ENCODE measurements at regions not wholly inside any gene's neighbourhood (a gene's known extent, or its start where the extent isn't known, plus 50 kb on each side); places are given as distances from the start of the nearest gene placed in this dataset.

DNA sequence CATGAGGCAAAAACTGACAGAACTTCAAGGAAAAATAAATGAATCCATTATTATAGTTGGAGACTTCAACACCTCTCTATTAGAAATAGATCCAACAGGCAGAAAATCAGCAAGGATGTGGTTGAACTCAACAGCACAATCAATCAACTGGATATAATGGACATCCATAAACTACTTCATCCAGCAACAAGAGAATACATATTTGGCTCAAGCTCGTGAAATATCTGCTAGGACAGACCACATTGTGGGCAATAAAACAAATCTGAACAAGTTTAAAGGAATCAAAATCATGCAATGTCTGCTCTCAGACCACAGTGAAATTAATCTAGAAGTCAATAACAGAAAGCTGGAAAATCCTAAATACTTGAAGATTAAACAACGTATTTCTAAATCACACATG lies 362.6 kb downstream of the CD109 start:
- Histone ChIP-seq H3K27me3 (ENCODE audit: control insufficient read depth, insufficient read depth, low read length) (no peaks in the 10 kb centered on the region), H3K27ac (ENCODE audit: low read depth, low read length) (no peak overlapping the region), H3K4me3 (ENCODE audit: low read depth, low read length) (no peak overlapping the region), H3K36me3 (ENCODE audit: control insufficient read depth, insufficient read depth, low read length) (no peaks in the 10 kb centered on the region), H3K4me1 (ENCODE audit: control insufficient read depth, insufficient read depth, low read length) (no peaks in the 10 kb centered on the region), H3K9me3 (ENCODE audit: control insufficient read depth, insufficient read depth, low read length) (no peaks in the 10 kb centered on the region)
- WGBS (ENCODE audit: insufficient coverage), result no CpG with 5 or more reads among the region's 2 CpGs
- DNase-seq (ENCODE audit: low read depth in 4 of 6, low spot score in 6 of 6), result no peak

DNA sequence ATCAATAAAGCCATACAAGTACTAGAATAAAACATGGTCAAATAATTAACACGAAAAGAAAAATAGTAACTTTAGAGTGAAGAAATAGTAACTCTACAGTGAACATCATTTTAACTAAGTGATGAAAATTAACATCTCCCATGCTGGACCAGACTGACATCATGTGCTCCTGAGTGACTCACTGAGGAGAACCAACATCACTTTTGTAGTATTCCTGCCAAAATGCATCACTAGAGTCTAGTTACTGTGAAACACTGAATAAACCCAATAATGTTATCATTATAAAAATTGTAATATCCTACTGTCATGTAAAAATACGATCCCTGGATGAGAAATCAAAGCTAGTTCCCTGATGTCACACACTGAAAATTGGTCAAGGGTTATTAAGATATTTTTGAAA lies 361.3 kb downstream of the CD109 start:
- H3K27ac ChIP-seq (ENCODE audit: low read depth, low read length), result no peak overlapping the region
- H3K4me3 ChIP-seq (ENCODE audit: low read depth, low read length), result no peak overlapping the region
- no peaks in the 10 kb centered on the region for H3K4me1 ChIP-seq (ENCODE audit: control insufficient read depth, insufficient read depth, low read length)
- no CpG with 5 or more reads among the region's 2 CpGs for whole genome bisulfite sequencing (ENCODE audit: insufficient coverage)
- H3K9me3 ChIP-seq (ENCODE audit: control insufficient read depth, insufficient read depth, low read length), result no peaks in the 10 kb centered on the region
- DNase-seq (ENCODE audit: low read depth in 4 of 6, low spot score in 6 of 6), result no peak
- H3K27me3 ChIP-seq (ENCODE audit: control insufficient read depth, insufficient read depth, low read length), result no peaks in the 10 kb centered on the region
- H3K36me3 ChIP-seq (ENCODE audit: control insufficient read depth, insufficient read depth, low read length), result no peaks in the 10 kb centered on the region

DNA sequence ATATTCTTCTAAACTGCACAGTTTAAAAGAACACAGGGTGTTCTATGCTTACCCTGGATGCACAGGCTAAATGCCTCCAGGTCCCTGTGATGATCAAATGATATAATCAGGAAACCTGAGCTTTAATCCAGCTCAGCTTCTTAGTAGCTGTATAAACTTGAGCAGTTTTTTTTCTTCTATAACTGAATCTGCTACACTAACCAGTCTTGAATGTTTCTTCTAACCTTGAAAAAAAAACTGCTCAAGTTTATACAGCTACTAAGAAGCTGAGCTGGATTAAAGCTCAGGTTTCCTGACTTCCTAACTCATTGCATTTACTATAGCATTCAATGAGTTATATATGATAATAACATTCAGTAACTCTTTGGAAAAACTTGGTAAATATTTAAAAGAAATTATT lies 358.2 kb downstream of the CD109 start:
- Histone ChIP-seq H3K4me3 (ENCODE audit: low read depth, low read length) (no peak overlapping the region), H3K4me1 (ENCODE audit: control insufficient read depth, insufficient read depth, low read length) (no peaks in the 10 kb centered on the region), H3K27me3 (ENCODE audit: control insufficient read depth, insufficient read depth, low read length) (no peaks in the 10 kb centered on the region), H3K27ac (ENCODE audit: low read depth, low read length) (no peak overlapping the region), H3K9me3 (ENCODE audit: control insufficient read depth, insufficient read depth, low read length) (no peaks in the 10 kb centered on the region), H3K36me3 (ENCODE audit: control insufficient read depth, insufficient read depth, low read length) (no peaks in the 10 kb centered on the region)
- no peak for DNase-seq (ENCODE audit: low read depth in 4 of 6, low spot score in 6 of 6)

DNA sequence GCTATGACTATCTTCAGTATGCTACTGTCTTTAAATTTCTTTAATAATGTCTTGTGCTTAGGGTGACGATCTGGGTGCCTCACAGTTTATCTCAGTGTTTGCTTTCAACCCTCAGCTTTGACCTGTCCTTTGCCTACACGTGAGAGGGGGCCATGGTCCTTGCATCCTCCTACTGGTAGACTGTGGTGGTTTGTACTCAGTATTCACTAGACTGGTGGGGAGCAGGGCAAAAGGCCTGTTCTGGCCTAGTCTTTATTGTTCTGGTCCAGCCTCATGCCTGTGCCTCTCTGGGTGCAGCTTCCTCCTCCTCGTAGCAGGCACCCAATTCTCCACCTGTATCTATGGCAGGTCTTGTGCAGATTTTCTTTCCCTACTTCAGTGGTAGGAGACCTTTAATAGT lies 354.9 kb downstream of the CD109 start:
- Histone ChIP-seq H3K4me3 (ENCODE audit: low read depth, low read length) (no peak overlapping the region), H3K9me3 (ENCODE audit: control insufficient read depth, insufficient read depth, low read length) (no peaks in the 10 kb centered on the region), H3K27me3 (ENCODE audit: control insufficient read depth, insufficient read depth, low read length) (no peaks in the 10 kb centered on the region), H3K4me1 (ENCODE audit: control insufficient read depth, insufficient read depth, low read length) (no peaks in the 10 kb centered on the region), H3K36me3 (ENCODE audit: control insufficient read depth, insufficient read depth, low read length) (no peaks in the 10 kb centered on the region), H3K27ac (ENCODE audit: low read depth, low read length) (no peak overlapping the region)
- 50% methylated on average over 1 of the region's 3 CpGs for WGBS (ENCODE audit: insufficient coverage)
- no peak for DNase-seq (ENCODE audit: low read depth in 4 of 6, low spot score in 6 of 6)

DNA sequence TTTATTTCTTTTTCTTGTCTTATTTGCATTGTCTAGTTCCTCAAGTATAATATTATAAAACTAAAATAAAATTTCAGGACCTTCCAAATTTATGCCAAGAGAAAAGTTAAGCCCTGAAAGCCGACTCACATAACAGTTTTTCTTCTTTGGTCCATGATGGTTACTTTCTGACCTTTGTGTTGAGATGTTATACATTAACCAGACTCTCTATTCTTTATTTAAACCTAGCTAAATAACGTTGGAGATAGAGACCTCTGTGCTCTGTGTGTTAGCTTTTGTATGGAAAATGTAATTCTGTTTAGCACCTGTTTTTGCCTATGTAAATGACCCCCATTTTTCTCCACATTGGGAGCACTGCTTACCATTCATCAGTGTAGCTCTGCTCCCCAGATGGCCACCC lies 352.4 kb downstream of the CD109 start:
- Histone ChIP-seq H3K36me3 (ENCODE audit: control insufficient read depth, insufficient read depth, low read length) (no peaks in the 10 kb centered on the region), H3K4me3 (ENCODE audit: low read depth, low read length) (no peak overlapping the region), H3K9me3 (ENCODE audit: control insufficient read depth, insufficient read depth, low read length) (no peaks in the 10 kb centered on the region), H3K27ac (ENCODE audit: low read depth, low read length) (no peak overlapping the region), H3K27me3 (ENCODE audit: control insufficient read depth, insufficient read depth, low read length) (no peaks in the 10 kb centered on the region), H3K4me1 (ENCODE audit: control insufficient read depth, insufficient read depth, low read length) (no peaks in the 10 kb centered on the region)
- no peak for DNase-seq (ENCODE audit: low read depth in 4 of 6, low spot score in 6 of 6)
- WGBS (ENCODE audit: insufficient coverage), result no CpG with 5 or more reads among the region's 2 CpGs

DNA sequence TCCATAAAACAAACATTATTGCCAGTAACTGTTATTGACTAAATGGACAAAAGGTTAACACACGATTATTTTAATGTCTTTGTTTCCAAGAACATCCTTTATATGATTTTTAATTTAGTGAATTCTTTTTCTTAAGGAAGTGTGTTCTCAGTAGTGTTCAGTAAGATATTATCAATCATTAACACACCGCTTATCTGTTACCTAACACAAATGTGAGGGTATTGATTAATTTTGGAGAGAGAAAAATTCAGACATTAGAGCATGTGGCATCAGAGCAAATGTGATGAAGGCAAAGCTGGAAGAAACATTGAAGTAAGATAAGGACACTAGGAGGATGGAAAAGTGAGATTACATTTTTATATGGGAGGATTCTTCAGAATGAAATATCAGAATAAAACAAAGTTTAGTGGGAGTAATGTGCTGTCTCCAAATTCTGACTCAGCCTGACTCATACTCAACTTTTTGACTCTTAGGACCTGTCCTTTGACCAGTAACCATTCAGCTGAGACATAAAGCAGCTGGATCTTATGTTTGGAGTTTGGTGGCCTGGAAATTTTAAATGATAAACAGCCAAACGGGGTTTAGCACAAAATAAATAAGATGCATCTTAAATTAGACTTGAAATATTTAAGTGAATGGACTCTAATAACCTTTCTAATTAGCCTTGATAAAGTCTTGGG lies 348.6 kb downstream of the CD109 start:
- no peaks in the 10 kb centered on the region for H3K4me1 ChIP-seq (ENCODE audit: control insufficient read depth, insufficient read depth, low read length)
- H3K4me3 ChIP-seq (ENCODE audit: low read depth, low read length), result no peak overlapping the region
- H3K27ac ChIP-seq (ENCODE audit: low read depth, low read length), result no peak overlapping the region
- H3K27me3 ChIP-seq (ENCODE audit: control insufficient read depth, insufficient read depth, low read length), result no peaks in the 10 kb centered on the region
- H3K36me3 ChIP-seq (ENCODE audit: control insufficient read depth, insufficient read depth, low read length), result no peaks in the 10 kb centered on the region
- no peaks in the 10 kb centered on the region for H3K9me3 ChIP-seq (ENCODE audit: control insufficient read depth, insufficient read depth, low read length)
- DNase-seq (ENCODE audit: low read depth in 4 of 6, low spot score in 6 of 6), result no peak
- WGBS (ENCODE audit: insufficient coverage), result no CpG with 5 or more reads among the region's 3 CpGs

GRCh38 chr6:74041420-74041819 lies 345.4 kb downstream of the CD109 start:
- DNase-seq (ENCODE audit: low read depth in 4 of 6, low spot score in 6 of 6), result no peak
- no peak overlapping the region for H3K27ac ChIP-seq (ENCODE audit: low read depth, low read length)
- no peaks in the 10 kb centered on the region for H3K27me3 ChIP-seq (ENCODE audit: control insufficient read depth, insufficient read depth, low read length)
- no peaks in the 10 kb centered on the region for H3K9me3 ChIP-seq (ENCODE audit: control insufficient read depth, insufficient read depth, low read length)
- no peaks in the 10 kb centered on the region for H3K36me3 ChIP-seq (ENCODE audit: control insufficient read depth, insufficient read depth, low read length)
- H3K4me3 ChIP-seq (ENCODE audit: low read depth, low read length), result no peak overlapping the region
- WGBS (ENCODE audit: insufficient coverage), result 85% methylated on average over 3 of the region's 3 CpGs
- no peaks in the 10 kb centered on the region for H3K4me1 ChIP-seq (ENCODE audit: control insufficient read depth, insufficient read depth, low read length)

- 94% methylated on average over 4 of the region's 5 CpGs for whole genome bisulfite sequencing (ENCODE audit: insufficient coverage)
- no peak overlapping the region for H3K4me3 ChIP-seq (ENCODE audit: low read depth, low read length)
- no peaks in the 10 kb centered on the region for H3K36me3 ChIP-seq (ENCODE audit: control insufficient read depth, insufficient read depth, low read length)
- H3K27me3 ChIP-seq (ENCODE audit: control insufficient read depth, insufficient read depth, low read length), result no peaks in the 10 kb centered on the region
- DNase-seq (ENCODE audit: low read depth in 4 of 6, low spot score in 6 of 6), result no peak
- no peak overlapping the region for H3K27ac ChIP-seq (ENCODE audit: low read depth, low read length)
- H3K9me3 ChIP-seq (ENCODE audit: control insufficient read depth, insufficient read depth, low read length), result no peaks in the 10 kb centered on the region
- H3K4me1 ChIP-seq (ENCODE audit: control insufficient read depth, insufficient read depth, low read length), result no peaks in the 10 kb centered on the region
Observed at GRCh38 chr6:74018825-74019224, 322.8 kb downstream of the CD109 start.

- DNase-seq (ENCODE audit: low read depth in 4 of 6, low spot score in 6 of 6), result no peak
- Histone ChIP-seq H3K27ac (ENCODE audit: low read depth, low read length) (no peak overlapping the region), H3K27me3 (ENCODE audit: control insufficient read depth, insufficient read depth, low read length) (no peaks in the 10 kb centered on the region), H3K4me1 (ENCODE audit: control insufficient read depth, insufficient read depth, low read length) (no peaks in the 10 kb centered on the region), H3K9me3 (ENCODE audit: control insufficient read depth, insufficient read depth, low read length) (no peaks in the 10 kb centered on the region), H3K36me3 (ENCODE audit: control insufficient read depth, insufficient read depth, low read length) (no peaks in the 10 kb centered on the region), H3K4me3 (ENCODE audit: low read depth, low read length) (no peak overlapping the region)
- WGBS (ENCODE audit: insufficient coverage), result 67% methylated on average over 1 of the region's 1 CpG
Observed at GRCh38 chr6:74015427-74015826, 319.4 kb downstream of the CD109 start.

- Histone ChIP-seq H3K9me3 (ENCODE audit: control insufficient read depth, insufficient read depth, low read length) (no peaks in the 10 kb centered on the region), H3K27ac (ENCODE audit: low read depth, low read length) (no peak overlapping the region), H3K4me3 (ENCODE audit: low read depth, low read length) (no peak overlapping the region), H3K27me3 (ENCODE audit: control insufficient read depth, insufficient read depth, low read length) (no peaks in the 10 kb centered on the region), H3K36me3 (ENCODE audit: control insufficient read depth, insufficient read depth, low read length) (no peaks in the 10 kb centered on the region), H3K4me1 (ENCODE audit: control insufficient read depth, insufficient read depth, low read length) (no peaks in the 10 kb centered on the region)
- 70% methylated on average over 3 of the region's 5 CpGs for WGBS (ENCODE audit: insufficient coverage)
- no peak for DNase-seq (ENCODE audit: low read depth in 4 of 6, low spot score in 6 of 6)
Observed at GRCh38 chr6:74000666-74001490, 304.9 kb downstream of the CD109 start.
